Large intestine (tissue), 3 donors: ENCODE measurements at regions not wholly inside any gene's neighbourhood (a gene's known extent, or its start where the extent isn't known, plus 50 kb on each side); places are given as distances from the start of the nearest gene placed in this dataset.

ENCODE experiments used
- DNase-seq, 2 donors: peaks; one replicate each; pipeline versions ENCODE4 v3.0.0 to v3.0.0-alpha.2; 2013
- H3K27ac ChIP-seq: one replicate; pipeline ENCODE4 v1.5.1; 2013; ENCODE audit warnings: low read length
- H3K27me3 ChIP-seq: 2 replicates; pipeline ENCODE4 v1.6.1; 2013; ENCODE audit warnings: low read length; ENCODE audit not compliant: control insufficient read depth, insufficient read depth
- H3K36me3 ChIP-seq: 2 replicates; pipeline ENCODE4 v1.6.1; 2013; ENCODE audit warnings: low read length; ENCODE audit not compliant: control insufficient read depth, insufficient read depth
- H3K4me1 ChIP-seq: one replicate; pipeline ENCODE4 v1.6.1; 2013; ENCODE audit warnings: low read length; ENCODE audit not compliant: control insufficient read depth, insufficient read depth
- H3K4me3 ChIP-seq: one replicate; pipeline ENCODE4 v1.5.1; 2013; ENCODE audit warnings: low read length
- H3K9me3 ChIP-seq: one replicate; pipeline ENCODE4 v1.6.1; 2013; ENCODE audit warnings: mild to moderate bottlenecking, low read depth, low read length, moderate library complexity; ENCODE audit not compliant: control insufficient read depth
- WGBS: methylation state at CpG from one replicate; pipeline ENCODE4 v1.1.5; 2013; ENCODE audit warnings: low lambda C conversion rate; ENCODE audit not compliant: insufficient coverage; 5-methylcytosine and 5-hydroxymethylcytosine counted together

- H3K4me1 ChIP-seq, result no peaks in the 10 kb centered on the region
- DNase-seq, result no peak
- no peaks in the 10 kb centered on the region for H3K27me3 ChIP-seq
- no peaks in the 10 kb centered on the region for H3K36me3 ChIP-seq
- H3K27ac ChIP-seq, result no peak overlapping the region
- no peaks in the 10 kb centered on the region for H3K9me3 ChIP-seq
- no CpG with 5 or more reads among the region's 4 CpGs for WGBS
- no peak overlapping the region for H3K4me3 ChIP-seq
Observed at GRCh38 chrX:9195199-9195880, 161.4 kb upstream of the FAM9B start.

GRCh38 chrX:9196961-9197640 is 163.2 kb upstream of the FAM9B start:
- H3K9me3 ChIP-seq, result no peaks in the 10 kb centered on the region
- H3K27ac ChIP-seq, result no peak overlapping the region
- no peak for DNase-seq
- H3K4me1 ChIP-seq, result no peaks in the 10 kb centered on the region
- no peaks in the 10 kb centered on the region for H3K27me3 ChIP-seq
- no peak overlapping the region for H3K4me3 ChIP-seq
- no CpG with 5 or more reads among the region's 6 CpGs for WGBS
- no peaks in the 10 kb centered on the region for H3K36me3 ChIP-seq

GRCh38 chrX:9204560-9204959 is 170.6 kb upstream of the FAM9B start:
- Histone ChIP-seq H3K9me3 (no peaks in the 10 kb centered on the region), H3K4me1 (no peaks in the 10 kb centered on the region), H3K27me3 (no peaks in the 10 kb centered on the region), H3K27ac (no peak overlapping the region), H3K36me3 (no peaks in the 10 kb centered on the region), H3K4me3 (no peak overlapping the region)
- no CpG with 5 or more reads among the region's 4 CpGs for WGBS
- no peak for DNase-seq

DNA sequence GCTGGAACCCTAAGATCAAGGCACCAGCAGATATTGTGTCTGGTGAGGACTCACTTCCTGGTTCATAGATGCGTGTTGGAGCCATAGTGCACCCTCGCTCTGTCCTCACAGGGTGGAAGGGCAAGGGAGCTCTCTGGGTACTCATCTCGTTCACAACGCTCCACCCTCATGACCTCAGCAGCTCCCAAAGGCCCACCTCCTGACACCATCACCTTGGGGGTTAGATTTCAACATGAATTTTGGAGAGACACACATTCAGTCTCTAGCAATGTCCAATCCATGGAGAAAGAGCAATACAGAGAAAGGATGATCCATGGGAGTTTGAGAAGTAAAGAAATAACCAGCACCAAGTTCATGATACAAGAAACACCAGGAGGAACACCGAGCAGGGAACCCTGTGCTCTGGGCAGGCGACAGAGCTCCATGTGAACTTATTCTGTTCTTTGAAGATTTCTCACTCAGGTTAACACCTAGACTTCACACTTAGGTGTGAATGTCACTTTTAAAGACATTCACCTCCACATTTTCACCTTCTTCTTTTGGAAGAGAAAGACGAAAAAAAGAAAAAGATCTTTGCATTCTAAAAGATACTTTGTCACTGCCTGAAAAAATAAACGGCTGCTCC is 171.8 kb upstream of the FAM9B start:
- Histone ChIP-seq H3K4me3 (no peak overlapping the region), H3K36me3 (no peaks in the 10 kb centered on the region), H3K27ac (no peak overlapping the region), H3K4me1 (no peaks in the 10 kb centered on the region), H3K27me3 (no peaks in the 10 kb centered on the region), H3K9me3 (no peaks in the 10 kb centered on the region)
- no peak for DNase-seq
- WGBS, result 33% methylated on average over 1 of the region's 8 CpGs

DNA sequence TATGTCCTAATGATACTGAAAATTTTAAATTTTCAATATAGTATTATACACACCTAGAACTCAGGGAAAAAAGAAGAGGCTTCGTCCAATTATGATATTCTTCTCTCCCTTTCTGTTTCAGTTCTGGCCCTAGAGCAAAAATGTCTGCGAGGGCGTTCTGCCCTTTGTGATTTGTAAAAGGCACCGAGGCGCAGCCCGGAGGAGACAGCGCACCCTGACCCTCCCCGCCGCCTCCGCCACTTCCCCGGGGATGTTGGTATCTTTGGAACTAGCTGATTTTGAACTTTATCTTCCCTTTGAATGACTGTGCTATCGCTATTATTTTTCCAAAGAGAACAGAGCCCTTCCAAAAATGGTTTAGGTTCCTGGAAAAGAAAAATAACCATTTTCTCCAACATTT is 173.2 kb upstream of the FAM9B start:
- no CpG with 5 or more reads among the region's 12 CpGs for WGBS
- Histone ChIP-seq H3K27ac (no peak overlapping the region), H3K36me3 (no peaks in the 10 kb centered on the region), H3K4me3 (no peak overlapping the region), H3K27me3 (no peaks in the 10 kb centered on the region), H3K4me1 (no peaks in the 10 kb centered on the region), H3K9me3 (no peaks in the 10 kb centered on the region)
- DNase-seq, result no peak

GRCh38 chrX:9211269-9211668 is 177.3 kb upstream of the FAM9B start:
- H3K4me1 ChIP-seq, result no peaks in the 10 kb centered on the region
- H3K36me3 ChIP-seq, result no peaks in the 10 kb centered on the region
- no peaks in the 10 kb centered on the region for H3K9me3 ChIP-seq
- no peak overlapping the region for H3K27ac ChIP-seq
- WGBS, result no CpG with 5 or more reads among the region's 7 CpGs
- no peak for DNase-seq
- no peak overlapping the region for H3K4me3 ChIP-seq
- no peaks in the 10 kb centered on the region for H3K27me3 ChIP-seq

GRCh38 chrX:9221781-9222180 is 187.9 kb upstream of the FAM9B start:
- DNase-seq, result no peak
- Histone ChIP-seq H3K4me1 (no peaks in the 10 kb centered on the region), H3K27me3 (no peaks in the 10 kb centered on the region), H3K4me3 (no peak overlapping the region), H3K36me3 (no peaks in the 10 kb centered on the region), H3K9me3 (no peaks in the 10 kb centered on the region), H3K27ac (no peak overlapping the region)
- no CpG with 5 or more reads among the region's 5 CpGs for WGBS

GRCh38 chrX:9222299-9222698 is 188.4 kb upstream of the FAM9B start:
- no peak for DNase-seq
- H3K4me3 ChIP-seq, result no peak overlapping the region
- no peak overlapping the region for H3K27ac ChIP-seq
- WGBS, result no CpG with 5 or more reads among the region's 9 CpGs
- no peaks in the 10 kb centered on the region for H3K27me3 ChIP-seq
- H3K9me3 ChIP-seq, result no peaks in the 10 kb centered on the region
- H3K36me3 ChIP-seq, result no peaks in the 10 kb centered on the region
- no peaks in the 10 kb centered on the region for H3K4me1 ChIP-seq

DNA sequence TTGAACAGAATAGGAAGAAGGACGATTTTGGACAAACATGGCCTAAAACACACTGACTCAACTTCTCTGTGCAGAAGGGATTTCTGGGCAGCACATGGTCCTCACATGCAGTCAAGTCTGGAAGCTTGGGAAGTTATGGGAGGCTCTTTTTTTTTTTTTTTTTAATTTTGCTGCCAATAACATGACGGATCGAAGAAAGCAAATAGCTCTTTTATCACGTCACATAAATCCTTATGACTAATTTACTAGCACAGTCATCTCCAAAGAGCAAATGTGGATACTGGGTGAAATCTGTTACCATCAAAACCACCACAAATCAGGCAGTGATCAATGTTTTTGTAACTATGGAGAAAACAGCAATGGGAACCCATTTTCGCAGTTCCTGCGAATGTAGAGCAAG is 193.3 kb upstream of the FAM9B start:
- H3K4me3 ChIP-seq, result no peak overlapping the region
- H3K9me3 ChIP-seq, result no peaks in the 10 kb centered on the region
- H3K27me3 ChIP-seq, result no peaks in the 10 kb centered on the region
- no peaks in the 10 kb centered on the region for H3K4me1 ChIP-seq
- no CpG with 5 or more reads among the region's 6 CpGs for WGBS
- no peak overlapping the region for H3K27ac ChIP-seq
- DNase-seq, result no peak
- no peaks in the 10 kb centered on the region for H3K36me3 ChIP-seq

- no CpG with 5 or more reads among the region's 5 CpGs for WGBS
- no peaks in the 10 kb centered on the region for H3K36me3 ChIP-seq
- H3K4me1 ChIP-seq, result no peaks in the 10 kb centered on the region
- H3K4me3 ChIP-seq, result no peak overlapping the region
- no peak overlapping the region for H3K27ac ChIP-seq
- no peaks in the 10 kb centered on the region for H3K27me3 ChIP-seq
- no peaks in the 10 kb centered on the region for H3K9me3 ChIP-seq
- no peak for DNase-seq
Observed at GRCh38 chrX:9231491-9231890, 197.6 kb upstream of the FAM9B start.
